ENCODE measurements at regions not wholly inside any gene's neighbourhood (a gene's known extent, or its start where the extent isn't known, plus 50 kb on each side); places are given as distances from the start of the nearest gene placed in this dataset.

GRCh38 chr2:5538313-5538712 is 153.9 kb upstream of the SOX11 start:
- TF ChIP-seq NFKBIZ (CRISPR knock-in tag; IDR thresholded peaks at IDR 0.05) = no peak
- no peak for TF ChIP-seq CTCF (CRISPR knock-in tag; IDR thresholded peaks at IDR 0.05)
- no peak for TF ChIP-seq ZNF30 (CRISPR knock-in tag; IDR thresholded peaks at IDR 0.05)
- no peak for TF ChIP-seq CBX5 (CRISPR knock-in tag; IDR thresholded peaks at IDR 0.05; ENCODE audit: borderline replicate concordance)
- no peak for TF ChIP-seq ZBTB1 (CRISPR knock-in tag; IDR thresholded peaks at IDR 0.05; ENCODE audit: borderline replicate concordance)
- no peak for TF ChIP-seq TAF1 (CRISPR knock-in tag; IDR thresholded peaks at IDR 0.05)
- TF ChIP-seq ZNF563 (CRISPR knock-in tag; IDR thresholded peaks at IDR 0.05) = no peak
- no peak for TF ChIP-seq RFX5 (IDR thresholded peaks at IDR 0.05; ENCODE audit: low read depth, low read length)
- TF ChIP-seq SRF (IDR thresholded peaks at IDR 0.05; ENCODE audit: low read depth, low read length) = no peak
- TF ChIP-seq IKZF4 (CRISPR knock-in tag; IDR thresholded peaks at IDR 0.05; ENCODE audit: borderline replicate concordance, low read depth, not compliant biosample characterization) = no peak
- TF ChIP-seq ZNF350 (CRISPR knock-in tag; IDR thresholded peaks at IDR 0.05; ENCODE audit: borderline replicate concordance, low read depth) = no peak
- no peak for TF ChIP-seq ZNF761 (CRISPR knock-in tag; conservative IDR thresholded peaks at IDR 0.05)
